ENCODE measurements at regions not wholly inside any gene's neighbourhood (a gene's known extent, or its start where the extent isn't known, plus 50 kb on each side); places are given as distances from the start of the nearest gene placed in this dataset.

DNA sequence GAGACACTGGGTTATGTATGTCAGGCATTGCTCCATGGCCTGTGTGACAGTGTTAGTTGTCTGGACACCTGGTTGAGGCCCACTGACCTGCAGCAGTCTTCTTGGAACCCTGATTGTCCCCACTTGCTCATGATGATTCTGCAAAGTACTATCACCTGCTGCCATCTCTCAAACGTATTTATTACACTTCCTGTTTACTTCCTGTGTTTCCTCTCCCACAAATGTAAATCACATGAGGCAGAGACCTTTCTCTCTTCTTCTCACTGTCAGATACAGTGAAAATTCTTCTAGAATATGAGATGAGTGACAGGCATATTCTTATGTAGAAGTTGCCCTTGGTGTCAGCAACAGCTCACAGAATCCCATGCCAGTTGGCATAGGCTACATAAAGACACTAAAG, 186.9 kb upstream of the CNTN1 start:
- no peak overlapping the region for H3K4me3 ChIP-seq (ENCODE audit: low read depth, low read length)
- TF ChIP-seq, protein P1, sequence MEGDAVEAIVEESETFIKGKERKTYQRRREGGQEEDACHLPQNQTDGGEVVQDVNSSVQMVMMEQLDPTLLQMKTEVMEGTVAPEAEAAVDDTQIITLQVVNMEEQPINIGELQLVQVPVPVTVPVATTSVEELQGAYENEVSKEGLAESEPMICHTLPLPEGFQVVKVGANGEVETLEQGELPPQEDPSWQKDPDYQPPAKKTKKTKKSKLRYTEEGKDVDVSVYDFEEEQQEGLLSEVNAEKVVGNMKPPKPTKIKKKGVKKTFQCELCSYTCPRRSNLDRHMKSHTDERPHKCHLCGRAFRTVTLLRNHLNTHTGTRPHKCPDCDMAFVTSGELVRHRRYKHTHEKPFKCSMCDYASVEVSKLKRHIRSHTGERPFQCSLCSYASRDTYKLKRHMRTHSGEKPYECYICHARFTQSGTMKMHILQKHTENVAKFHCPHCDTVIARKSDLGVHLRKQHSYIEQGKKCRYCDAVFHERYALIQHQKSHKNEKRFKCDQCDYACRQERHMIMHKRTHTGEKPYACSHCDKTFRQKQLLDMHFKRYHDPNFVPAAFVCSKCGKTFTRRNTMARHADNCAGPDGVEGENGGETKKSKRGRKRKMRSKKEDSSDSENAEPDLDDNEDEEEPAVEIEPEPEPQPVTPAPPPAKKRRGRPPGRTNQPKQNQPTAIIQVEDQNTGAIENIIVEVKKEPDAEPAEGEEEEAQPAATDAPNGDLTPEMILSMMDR (IDR thresholded peaks at IDR 0.05; ENCODE audit: control insufficient read depth, extremely low read depth, insufficient read depth) = no peak
- DNase-seq (ENCODE audit: low read depth) = no peak

DNA sequence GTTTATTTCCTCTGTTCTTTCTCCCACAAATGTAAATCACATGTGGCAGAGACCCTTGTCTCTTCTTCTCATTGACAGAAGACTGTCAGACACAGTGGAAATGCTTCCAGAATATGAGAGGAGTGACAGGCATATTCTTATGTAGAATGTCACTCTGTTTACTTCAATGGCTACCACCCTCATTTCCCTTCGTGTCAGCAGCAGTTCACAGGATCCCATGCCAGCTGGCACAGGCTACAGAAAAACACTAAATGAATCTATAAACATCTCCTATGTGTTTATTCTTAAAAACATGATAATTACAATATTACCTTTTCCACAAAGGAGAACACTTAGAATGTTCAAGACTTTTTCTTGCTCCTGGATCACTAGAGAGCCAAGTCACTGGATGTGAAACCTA, 183.8 kb upstream of the CNTN1 start:
- H3K4me3 ChIP-seq (ENCODE audit: low read depth, low read length) = no peak overlapping the region
- TF ChIP-seq, protein P1 (IDR thresholded peaks at IDR 0.05; ENCODE audit: control insufficient read depth, extremely low read depth, insufficient read depth) = no peak
- no peak for DNase-seq (ENCODE audit: low read depth)

DNA sequence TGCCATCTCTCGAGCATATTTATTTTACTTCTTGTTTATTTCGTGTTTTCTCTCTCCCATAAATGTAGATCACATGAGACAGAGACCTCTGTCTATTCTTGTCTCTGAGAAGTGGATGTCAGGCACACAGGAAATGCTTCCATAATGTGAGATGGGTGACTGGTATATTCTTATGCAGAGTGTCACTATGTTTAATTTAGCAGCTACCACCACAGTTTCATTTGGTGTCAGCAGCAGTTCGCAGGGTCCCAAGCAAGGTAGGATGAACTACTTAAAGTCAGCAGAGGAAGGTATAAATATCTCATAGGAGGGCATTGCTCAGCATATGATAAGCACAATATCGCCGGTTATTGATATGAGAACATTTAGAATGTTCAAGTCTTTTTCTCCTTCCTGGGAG, 180.9 kb upstream of the CNTN1 start:
- TF ChIP-seq, protein P1 (IDR thresholded peaks at IDR 0.05; ENCODE audit: control insufficient read depth, extremely low read depth, insufficient read depth) = no peak
- H3K4me3 ChIP-seq (ENCODE audit: low read depth, low read length) = no peak overlapping the region
- no peak for DNase-seq (ENCODE audit: low read depth)

DNA sequence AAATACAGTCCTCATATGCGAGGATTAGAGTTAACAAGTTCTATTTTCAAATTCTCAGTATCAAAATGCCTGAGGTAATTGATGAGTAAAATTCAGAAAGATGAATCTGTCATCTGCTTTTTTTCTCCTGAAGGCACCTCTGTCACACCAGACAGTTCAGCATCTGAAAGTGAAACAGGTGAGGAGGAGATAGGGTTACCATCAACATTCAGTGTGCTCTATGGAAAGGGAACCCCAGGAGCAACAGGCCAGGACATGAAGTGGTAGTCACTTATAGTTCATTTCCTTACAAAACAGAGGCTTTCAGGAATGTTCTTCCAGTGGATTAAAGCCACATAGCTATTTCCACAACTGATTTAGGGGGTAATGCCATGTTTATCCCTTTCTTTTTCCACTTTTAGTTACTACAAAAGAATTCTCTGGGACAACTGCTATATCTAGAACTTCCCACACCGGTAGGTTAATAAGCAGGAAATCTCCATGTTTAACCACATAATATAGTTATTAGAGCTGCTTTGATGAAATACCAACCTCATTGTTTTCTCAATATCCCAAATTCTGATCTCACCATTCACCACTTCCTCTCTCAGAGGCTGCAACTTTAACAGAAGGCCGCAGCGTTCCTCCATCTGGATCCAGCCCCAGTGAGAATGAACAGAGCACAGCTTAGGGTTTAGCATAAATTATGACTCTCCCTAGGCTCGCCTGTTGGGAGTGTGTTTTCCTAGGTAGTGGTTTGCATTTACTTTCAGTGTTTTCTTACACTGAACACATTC, 177.0 kb upstream of the CNTN1 start:
- no peak overlapping the region for H3K4me3 ChIP-seq (ENCODE audit: low read depth, low read length)
- no peak for DNase-seq (ENCODE audit: low read depth)
- TF ChIP-seq, protein P1 (IDR thresholded peaks at IDR 0.05; ENCODE audit: control insufficient read depth, extremely low read depth, insufficient read depth) = no peak

DNA sequence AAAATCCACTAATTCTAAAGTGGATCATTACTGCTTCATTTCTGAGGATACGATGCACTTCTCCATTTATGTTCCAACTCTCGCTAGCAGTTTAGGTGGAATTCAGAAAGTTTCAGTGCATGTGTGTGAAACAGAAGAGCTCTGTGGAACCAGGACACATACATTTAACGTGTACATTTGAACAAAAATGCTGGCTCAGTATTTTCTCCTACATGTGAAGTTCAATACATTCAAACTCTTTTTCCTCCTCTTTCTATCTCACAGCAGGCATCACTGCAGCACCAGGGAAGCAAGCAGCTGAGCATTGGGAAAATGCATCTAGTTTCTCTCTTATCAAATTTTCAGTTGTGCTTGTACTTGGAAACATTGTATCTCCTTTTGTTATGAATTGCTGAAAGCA, 169.4 kb upstream of the CNTN1 start:
- no peak for DNase-seq (ENCODE audit: low read depth)
- TF ChIP-seq, protein P1 (IDR thresholded peaks at IDR 0.05; ENCODE audit: control insufficient read depth, extremely low read depth, insufficient read depth) = no peak
- no peak overlapping the region for H3K4me3 ChIP-seq (ENCODE audit: low read depth, low read length)

DNA sequence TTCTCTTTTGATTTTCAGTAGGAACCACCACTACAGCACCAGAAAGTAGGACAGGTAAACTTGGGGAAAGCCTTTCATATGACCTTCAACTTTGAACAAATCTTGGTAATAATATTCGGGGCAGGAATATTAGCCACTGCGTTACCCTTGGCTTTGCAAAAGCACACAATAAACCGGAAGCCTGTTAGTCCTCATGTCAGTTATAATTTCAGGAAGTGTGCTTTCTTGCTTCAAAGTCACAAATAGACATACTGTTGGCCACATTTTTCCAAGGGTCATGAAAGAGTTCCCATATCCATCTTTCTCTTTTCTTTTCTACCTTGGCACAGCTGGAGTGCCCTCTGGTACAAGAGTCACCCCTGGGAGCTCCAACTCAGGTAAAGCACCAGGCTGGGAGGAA, 167.2 kb upstream of the CNTN1 start:
- DNase-seq (ENCODE audit: low read depth) = no peak
- TF ChIP-seq, protein P1 (IDR thresholded peaks at IDR 0.05; ENCODE audit: control insufficient read depth, extremely low read depth, insufficient read depth) = no peak
- no peak overlapping the region for H3K4me3 ChIP-seq (ENCODE audit: low read depth, low read length)

DNA sequence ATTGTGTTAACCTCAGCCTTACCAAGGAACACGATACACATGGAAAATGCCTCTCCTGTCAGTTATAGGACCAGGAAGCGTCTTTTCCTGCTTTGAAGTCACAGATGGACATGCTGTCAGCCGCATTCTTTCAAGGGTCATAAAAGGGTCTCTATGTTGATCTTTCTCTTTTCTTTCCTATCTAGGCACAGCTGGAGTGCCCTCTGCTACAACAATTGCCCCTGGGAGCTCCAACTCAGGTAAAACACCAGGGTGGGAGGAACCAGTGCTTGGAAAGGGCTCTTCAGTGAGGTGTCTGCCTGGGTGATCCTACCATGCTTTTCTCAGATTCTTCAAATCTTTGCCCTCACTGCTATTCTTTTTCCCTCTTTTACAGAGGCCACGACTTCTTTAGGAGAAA, 157.4 kb upstream of the CNTN1 start:
- no peak for DNase-seq (ENCODE audit: low read depth)
- no peak overlapping the region for H3K4me3 ChIP-seq (ENCODE audit: low read depth, low read length)
- TF ChIP-seq, protein P1 (IDR thresholded peaks at IDR 0.05; ENCODE audit: control insufficient read depth, extremely low read depth, insufficient read depth) = no peak
